Endothelial cell of umbilical vein (primary cell): ENCODE measurements at regions not wholly inside any gene's neighbourhood (a gene's known extent, or its start where the extent isn't known, plus 50 kb on each side); places are given as distances from the start of the nearest gene placed in this dataset.

Source experiments
- BruUV-seq: library from RNA; stranded (reverse); fragments of 400-500 nt; replicated peaks from 2 replicates; lab custom pipeline; 2021; lab: Mats Ljungman, UMichigan
- CTCF ChIA-PET: fragments of 300-600, 350-600 bp; sonication (Branson Sonifier 250); formaldehyde crosslinking; loops from one replicate; lab custom pipeline; 2021; ENCODE audit warnings: antibody characterized with exemption, inconsistent platforms; lab: Charles Lee
- POLR2A ChIA-PET: fragments of 300-600, 350-600 bp; sonication (Branson Sonifier 250); formaldehyde crosslinking; loops from one replicate; lab custom pipeline; 2021; ENCODE audit warnings: antibody characterized with exemption, inconsistent platforms; lab: Charles Lee
- DNase-seq: peaks from one replicate; pipeline ENCODE4 v3.0.0-alpha.2; 2011; ENCODE audit warnings: low read depth, low spot score
- FAIRE-seq: peaks from 2 replicates; lab custom pipeline; 2011; peaks lifted over from hg19 to GRCh38; lab: Jason Lieb, UNC
- H2AFZ ChIP-seq: 2 replicates; pipeline ENCODE4 v1.6.0; 2012; ENCODE audit warnings: low read depth, low read length, control low read depth, inconsistent platforms
- H3K27ac ChIP-seq: 2 replicates; pipeline ENCODE4 v1.5.1; 2011; ENCODE audit warnings: low read depth, mild to moderate bottlenecking, control low read depth, low read length, moderate library complexity; ENCODE audit not compliant: insufficient read depth
- H3K27me3 ChIP-seq, 2 experiments: 2 replicates each; pipeline versions ENCODE4 v1.6.0 to v1.6.1; 2011; ENCODE audit warnings: low read length in 2 of 2, mixed read lengths in 1 of 2; ENCODE audit not compliant: control insufficient read depth in 2 of 2, insufficient read depth in 2 of 2
- H3K36me3 ChIP-seq, 2 experiments: 2 replicates in 1 of 2; 3 replicates in 1 of 2; pipeline ENCODE4 v1.5.1; 2011; ENCODE audit warnings: low read length in 2 of 2, mild to moderate bottlenecking in 1 of 2, moderate library complexity in 1 of 2; ENCODE audit not compliant: control insufficient read depth in 2 of 2, insufficient read depth in 2 of 2; ENCODE audit errors: extremely low read depth in 1 of 2
- H3K4me1 ChIP-seq: 3 replicates; pipeline ENCODE4 v1.5.1; 2011; ENCODE audit warnings: mild to moderate bottlenecking, low read length; ENCODE audit not compliant: control insufficient read depth, insufficient read depth; ENCODE audit errors: extremely low read depth
- H3K4me2 ChIP-seq: 2 replicates; pipeline ENCODE4 v1.6.1; 2011; ENCODE audit warnings: low read length, control low read depth, mixed read lengths; ENCODE audit not compliant: insufficient read depth
- H3K4me3 ChIP-seq, 3 experiments: fragments of 200-600 bp in 1 of 3; sonication (generic), shearing (Covaris generic) in 1 of 3; replicated peaks in 1 of 3; 2 replicates each; pipeline ENCODE4 v1.5.1; 2011 to 2016; ENCODE audit warnings: control low read depth in 3 of 3, low read length in 3 of 3, mild to moderate bottlenecking in 2 of 3, inconsistent platforms in 1 of 3, low read depth in 1 of 3, moderate library complexity in 1 of 3; ENCODE audit not compliant: insufficient read depth in 1 of 3
- H3K79me2 ChIP-seq: 2 replicates; pipeline ENCODE4 v1.6.0; 2012; ENCODE audit warnings: low read length, inconsistent platforms; ENCODE audit not compliant: control insufficient read depth, insufficient read depth
- H3K9ac ChIP-seq: replicated peaks from 2 replicates; pipeline ENCODE3; 2011; ENCODE audit warnings: low read length, control low read depth; ENCODE audit not compliant: insufficient read depth; ENCODE audit errors: extremely low read depth
- H3K9me1 ChIP-seq: replicated peaks from 3 replicates; pipeline ENCODE4 v1.6.0; 2011; ENCODE audit warnings: mild to moderate bottlenecking, low read length; ENCODE audit not compliant: control insufficient read depth, insufficient read depth; ENCODE audit errors: extremely low read depth
- H3K9me3 ChIP-seq: replicated peaks from 2 replicates; pipeline ENCODE4 v1.5.1; 2012; ENCODE audit warnings: low read length, inconsistent platforms; ENCODE audit not compliant: control insufficient read depth, insufficient read depth
- H4K20me1 ChIP-seq: replicated peaks from 2 replicates; pipeline ENCODE3; 2011; ENCODE audit warnings: mild to moderate bottlenecking, low read length; ENCODE audit not compliant: control insufficient read depth, insufficient read depth; ENCODE audit errors: extremely low read depth
- CTCF ChIP-seq, 2 donors: IDR thresholded peaks; 1 replicate in 1 of 2; 2 replicates in 1 of 2; pipeline ENCODE4 v1.5.1; 2011; ENCODE audit warnings: low read length in 2 of 2, mild to moderate bottlenecking in 2 of 2, moderate library complexity in 2 of 2, control low read depth in 1 of 2, inconsistent platforms in 1 of 2, low read depth in 1 of 2; ENCODE audit not compliant: insufficient read depth in 1 of 2; ENCODE audit errors: extremely low read depth in 1 of 2
- EZH2 ChIP-seq: IDR thresholded peaks from 2 replicates; pipeline ENCODE4 v1.6.1; 2012; ENCODE audit warnings: borderline replicate concordance, low read depth, mild to moderate bottlenecking, moderate library complexity, low read length, inconsistent platforms; ENCODE audit not compliant: severe bottlenecking
- FOS ChIP-seq: IDR thresholded peaks from 2 replicates; pipeline ENCODE4 v1.6.1; 2011; ENCODE audit warnings: mild to moderate bottlenecking, low read length, moderate library complexity, borderline replicate concordance; ENCODE audit not compliant: insufficient read depth
- GATA2 ChIP-seq: IDR thresholded peaks from 2 replicates; pipeline ENCODE4 v1.7.0; 2011; ENCODE audit warnings: low read depth, mild to moderate bottlenecking, moderate library complexity, mixed read lengths, low read length; ENCODE audit not compliant: insufficient read length, insufficient read depth
- JUN ChIP-seq: IDR thresholded peaks from 2 replicates; pipeline ENCODE4 v1.6.1; 2011; ENCODE audit warnings: borderline replicate concordance, low read depth; ENCODE audit not compliant: insufficient read length, insufficient read depth
- MAX ChIP-seq: IDR thresholded peaks from 2 replicates; pipeline ENCODE4 v1.6.1; 2011; ENCODE audit not compliant: insufficient read depth, insufficient read length
- MYC ChIP-seq: IDR thresholded peaks from one replicate; pipeline ENCODE4 v1.6.1; 2011; ENCODE audit warnings: mild to moderate bottlenecking, low read depth, low read length
- POLR2A ChIP-seq: IDR thresholded peaks from 2 replicates; pipeline ENCODE4 v1.6.1; 2012; ENCODE audit warnings: low read depth, mild to moderate bottlenecking, control low read depth, low read length
- POLR2AphosphoS5 ChIP-seq: IDR thresholded peaks from 2 replicates; pipeline ENCODE4 v1.6.1; 2012; ENCODE audit warnings: low read depth, mild to moderate bottlenecking, control low read depth, low read length, moderate library complexity; ENCODE audit not compliant: insufficient read depth
- dilution Hi-C: fragments of 300-500 bp; cut with MboI; formaldehyde crosslinking; loops from one replicate; pipeline ENCODE4 v1.15.0; 2019; ENCODE audit warnings: low sequenced_read_pairs; ENCODE audit not compliant: extremely low pct_ligation_motif_present
- intact Hi-C: fragments of 100-400 bp; cut with micrococcal nuclease; formaldehyde crosslinking; loops from one replicate; pipeline ENCODE4 v1.10.0; 2022

GRCh38 chr13:37344056-37344455 is 238.6 kb upstream of the CSNK1A1L start:
- no TSS peak for BruUV-seq
- Histone ChIP-seq H2AFZ (no peak overlapping the region), H3K27ac (no peak overlapping the region), H3K9ac (no peak overlapping the region), H3K9me3 (no peaks in the 10 kb centered on the region), H3K36me3 (no peaks in the 10 kb centered on the region), H4K20me1 (no peaks in the 10 kb centered on the region), H3K4me2 (no peak overlapping the region), H3K4me1 (no peaks in the 10 kb centered on the region), H3K79me2 (no peaks in the 10 kb centered on the region), H3K27me3 (no peaks in the 10 kb centered on the region), H3K4me3 (no peak overlapping the region), H3K9me1 (no peaks in the 10 kb centered on the region)
- dilution Hi-C loops (no loop called here), intact Hi-C loops (no loop called here)
- ChIA-PET CTCF (interaction anchor here (1.0 kb wide), 1 partner anchor 11 kb away, joined by 5 read pairs; no protein-coding TSS in a partner anchor), POLR2A (no interaction called here)
- TF ChIP-seq POLR2AphosphoS5 = no peak
- TF ChIP-seq FOS = no peak
- TF ChIP-seq GATA2 = no peak
- TF ChIP-seq POLR2A = no peak
- no peak for DNase-seq
- no peak for FAIRE-seq

DNA sequence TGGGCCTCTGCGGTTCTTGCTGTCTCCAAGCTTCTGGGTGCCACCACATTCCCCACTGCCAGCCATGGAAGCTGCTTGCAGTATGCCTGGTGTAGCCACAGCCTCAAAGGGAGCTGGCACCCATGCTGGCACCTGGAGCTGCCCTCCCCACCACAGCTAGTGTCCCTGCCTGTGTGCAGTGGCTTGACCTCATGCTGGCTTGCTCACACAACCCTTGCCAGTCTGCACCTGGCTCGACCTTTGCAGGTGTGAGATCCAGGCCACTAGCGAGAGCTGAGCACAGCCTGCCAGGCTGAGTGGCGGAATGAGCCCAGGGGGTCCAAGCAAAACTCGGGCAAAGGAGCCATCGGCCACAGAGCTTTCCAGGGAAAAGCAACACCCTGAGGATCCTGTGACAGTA is 236.7 kb upstream of the CSNK1A1L start:
- dilution Hi-C loops (no loop called here), intact Hi-C loops (no loop called here)
- no peaks in the 10 kb centered on the region for H4K20me1 ChIP-seq
- no peaks in the 10 kb centered on the region for H3K9me1 ChIP-seq
- no peak for FAIRE-seq
- TF ChIP-seq JUN = no peak
- TF ChIP-seq FOS = no peak
- TF ChIP-seq POLR2A = no peak
- TF ChIP-seq MYC = no peak
- TF ChIP-seq MAX = no peak
- TF ChIP-seq CTCF (IDR thresholded peaks at IDR 0.05; ENCODE audit: extremely low read depth in 1 of 2, insufficient read depth in 1 of 2, low read depth in 1 of 2, low read length in 2 of 2) = no peak
- TF ChIP-seq GATA2 = no peak
- no peak for TF ChIP-seq EZH2
- no peak for TF ChIP-seq POLR2AphosphoS5
- BruUV-seq = no TSS peak
- H2AFZ ChIP-seq = no peak overlapping the region
- ChIA-PET POLR2A (no interaction called here), CTCF (interaction anchor here (0.5 kb wide), 1 partner anchor 34 kb away, joined by 3 read pairs; no protein-coding TSS in a partner anchor)
- H3K4me1 ChIP-seq = no peaks in the 10 kb centered on the region
- H3K9ac ChIP-seq = no peak overlapping the region
- no peak overlapping the region for H3K4me3 ChIP-seq
- H3K36me3 ChIP-seq = no peaks in the 10 kb centered on the region
- DNase-seq = no peak
- H3K27ac ChIP-seq = no peak overlapping the region
- H3K79me2 ChIP-seq = no peaks in the 10 kb centered on the region
- H3K27me3 ChIP-seq = no peaks in the 10 kb centered on the region
- H3K9me3 ChIP-seq = no peaks in the 10 kb centered on the region
- H3K4me2 ChIP-seq = no peak overlapping the region
